ENCODE measurements at regions not wholly inside any gene's neighbourhood (a gene's known extent, or its start where the extent isn't known, plus 50 kb on each side); places are given as distances from the start of the nearest gene placed in this dataset.

DNA sequence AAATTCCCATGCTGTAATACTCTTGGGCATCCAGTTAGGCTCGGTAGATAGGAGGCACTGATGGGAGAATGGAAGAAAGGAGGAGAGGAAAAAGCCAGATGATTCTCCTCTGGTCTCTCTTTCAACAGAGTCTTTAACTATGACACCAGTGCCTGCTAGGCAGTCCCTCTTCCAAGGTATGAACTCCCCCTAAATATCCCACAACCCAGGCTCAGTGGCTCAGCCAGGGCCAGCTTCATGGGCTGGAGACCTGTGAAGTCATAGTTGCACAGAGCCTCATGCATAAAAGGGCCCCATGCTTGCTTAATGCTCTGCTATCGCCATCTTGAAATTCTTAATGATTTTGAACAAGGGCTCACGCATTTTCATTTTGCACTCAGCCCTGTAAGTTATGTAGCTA is 869.2 kb upstream of the GCFC2 start:
- DNase-seq (ENCODE audit: low read depth) = no peak

DNA sequence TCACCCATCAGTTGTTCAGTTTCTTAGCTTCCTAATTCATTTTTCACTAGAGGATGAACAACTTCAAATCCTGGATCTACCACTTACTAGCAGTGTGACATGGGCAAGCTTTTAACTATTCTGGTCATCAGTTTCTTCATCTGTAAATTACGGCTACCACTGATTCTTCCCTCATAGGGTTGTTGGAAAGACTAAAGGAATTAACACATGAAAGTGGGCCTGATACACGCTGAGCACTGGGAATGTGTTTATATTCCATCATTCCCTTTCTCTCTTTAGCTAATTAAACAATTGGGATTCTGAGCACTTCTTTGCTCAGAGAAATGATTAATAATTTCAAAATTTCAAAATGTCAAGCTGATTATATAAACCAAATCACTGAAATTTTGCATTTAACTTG is 862.3 kb upstream of the GCFC2 start:
- no peak for DNase-seq (ENCODE audit: low read depth)

DNA sequence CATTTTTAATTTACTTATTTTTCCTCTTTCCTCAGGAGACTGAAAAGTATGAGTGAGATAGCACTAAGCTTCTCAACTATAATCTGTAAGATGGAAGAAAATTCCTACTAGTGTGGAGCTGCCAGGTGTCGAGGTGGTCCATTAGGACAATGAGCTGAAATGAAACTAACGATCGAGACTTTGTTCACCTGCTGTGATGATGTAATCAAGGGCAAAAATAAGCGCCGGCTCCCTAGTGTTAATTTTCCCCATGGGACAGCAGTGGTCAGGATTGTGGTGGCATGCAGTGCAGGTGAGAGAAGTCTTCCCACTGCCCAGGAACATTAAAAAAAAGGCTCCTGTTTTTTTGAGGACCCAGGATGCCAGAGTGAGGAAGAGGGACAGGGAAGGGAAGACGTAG is 859.1 kb upstream of the GCFC2 start:
- no peak for DNase-seq (ENCODE audit: low read depth)

DNA sequence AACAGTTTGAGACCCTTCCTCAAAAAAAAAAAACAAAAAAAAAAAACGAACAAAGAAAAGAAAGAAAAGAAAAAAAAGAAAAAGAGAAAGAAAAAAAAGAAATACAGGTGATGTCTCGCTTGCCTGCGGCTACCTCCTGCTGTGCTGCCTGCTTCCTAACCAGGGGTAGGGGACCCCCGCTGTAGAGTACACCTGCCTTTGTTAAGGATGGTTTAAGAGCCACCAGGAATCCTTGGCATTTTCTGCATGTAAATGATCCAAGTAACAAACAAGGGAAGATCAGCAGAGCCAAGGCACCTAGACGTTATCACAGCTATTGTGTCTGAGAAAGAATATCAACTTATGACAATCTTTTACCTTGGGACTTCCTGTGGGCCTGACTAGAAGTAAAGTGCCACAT is 856.8 kb upstream of the GCFC2 start:
- DNase-seq (ENCODE audit: low read depth) = no peak

DNA sequence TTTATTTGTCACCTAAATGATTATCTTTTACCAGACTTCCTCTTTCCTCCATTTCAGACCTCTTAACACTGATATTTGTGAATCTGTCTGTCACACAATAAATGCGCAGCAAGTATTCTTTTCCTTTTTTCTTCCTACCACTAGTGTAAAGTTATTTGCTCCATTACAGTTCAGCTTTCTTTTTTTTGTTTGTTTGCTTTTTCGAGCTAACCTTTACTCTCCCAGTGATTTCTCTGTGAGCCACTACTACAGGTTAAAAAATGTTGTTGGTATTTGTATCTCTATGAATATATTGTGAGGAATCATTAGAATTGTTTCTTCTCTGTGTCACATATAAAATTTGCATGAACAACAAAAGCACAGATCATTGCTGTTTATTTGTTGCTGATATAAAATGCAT is 854.0 kb upstream of the GCFC2 start:
- no peak for DNase-seq (ENCODE audit: low read depth)

DNA sequence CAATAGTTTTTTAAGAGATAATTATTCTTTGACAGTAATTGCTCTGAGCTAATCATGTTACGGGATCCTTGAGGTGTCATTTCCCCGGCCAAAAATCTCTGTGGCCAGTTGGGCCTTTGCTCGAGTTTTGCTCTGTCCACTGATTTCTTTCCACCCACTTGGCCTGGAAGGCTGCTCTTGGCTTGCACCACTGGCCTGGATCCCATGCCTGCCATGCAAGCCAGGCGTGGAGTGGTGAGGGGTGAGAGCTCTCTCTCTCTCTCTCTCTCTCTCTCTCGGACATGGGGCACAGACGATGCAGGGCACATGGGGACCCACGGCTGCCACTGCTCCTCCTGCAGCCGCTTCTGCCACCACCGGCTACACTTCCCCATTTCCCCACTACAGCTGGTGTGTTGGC is 853.0 kb upstream of the GCFC2 start:
- no peak for DNase-seq (ENCODE audit: low read depth)

DNA sequence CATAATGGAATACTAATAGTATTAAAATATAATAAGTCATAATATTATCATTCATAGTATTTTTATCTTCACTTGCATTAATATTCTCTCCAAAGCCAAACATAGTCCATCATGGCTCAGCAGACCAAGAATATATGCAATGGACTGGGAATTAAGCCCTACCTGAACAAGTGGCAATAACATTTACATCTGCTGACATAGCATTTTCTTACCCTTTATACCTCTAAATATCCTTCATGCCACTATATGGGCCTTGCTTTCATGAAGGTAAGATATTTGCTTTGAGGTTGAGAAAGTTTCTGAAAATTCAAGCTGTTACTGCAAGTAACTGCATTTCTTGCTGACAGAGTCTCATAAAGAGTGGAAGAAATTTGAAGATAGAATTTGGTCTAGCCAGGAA is 847.4 kb upstream of the GCFC2 start:
- no peak for DNase-seq (ENCODE audit: low read depth)

DNA sequence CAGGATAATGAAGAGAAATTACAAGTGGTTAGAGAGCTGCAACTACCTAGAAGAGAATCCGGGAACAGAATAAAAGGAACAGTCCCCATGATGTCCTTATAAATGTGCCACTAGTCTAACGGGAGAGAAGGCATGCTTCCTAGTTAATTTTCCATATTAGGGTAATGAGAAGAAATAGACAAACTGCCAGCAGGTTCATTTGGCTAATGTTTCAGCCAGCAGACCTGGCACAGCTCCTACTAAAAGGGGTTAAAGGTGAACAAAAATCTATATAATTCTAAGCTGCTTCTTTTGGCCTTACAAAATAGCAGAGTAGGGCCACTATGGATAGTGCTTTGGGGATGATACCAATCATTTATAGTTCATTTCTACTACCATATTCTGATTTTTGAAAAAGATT is 845.3 kb upstream of the GCFC2 start:
- no peak for DNase-seq (ENCODE audit: low read depth)

DNA sequence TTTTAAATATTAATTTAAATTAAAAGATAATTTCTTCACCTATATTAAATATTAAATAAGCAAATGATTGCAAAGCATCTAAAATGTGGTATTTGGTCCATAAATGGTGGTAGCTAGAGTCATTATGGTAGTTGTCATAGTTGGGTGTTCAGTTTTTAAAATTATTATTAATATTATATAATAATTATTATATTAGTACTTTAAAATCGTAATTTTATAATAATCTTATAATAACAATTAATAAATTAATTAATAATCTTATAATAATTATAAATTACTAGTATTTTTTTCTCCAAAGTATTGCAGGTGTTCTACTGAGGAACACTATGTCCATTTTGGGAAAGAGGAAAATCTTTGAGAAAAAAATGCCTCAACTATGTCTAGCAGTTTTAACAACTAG is 835.5 kb upstream of the GCFC2 start:
- no peak for DNase-seq (ENCODE audit: low read depth)

DNA sequence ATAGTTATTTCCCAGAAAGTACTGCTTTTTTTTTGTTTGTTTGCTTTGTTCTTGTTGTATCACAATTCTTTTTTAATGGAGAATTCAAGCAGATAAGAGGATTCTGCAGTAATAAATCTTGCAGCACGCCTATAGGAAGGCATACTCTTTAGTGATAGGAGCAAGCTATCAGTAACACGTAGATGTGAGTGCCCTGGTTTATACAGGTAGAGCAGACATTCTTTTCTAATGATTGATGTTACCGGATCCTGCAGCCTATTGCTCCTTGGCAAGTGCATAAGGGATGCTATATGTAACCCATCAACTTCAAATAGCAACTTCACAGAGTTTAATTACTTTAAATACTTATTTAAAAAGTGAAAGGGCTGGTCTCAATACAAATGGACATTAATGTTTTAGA is 834.2 kb upstream of the GCFC2 start:
- no peak for DNase-seq (ENCODE audit: low read depth)

DNA sequence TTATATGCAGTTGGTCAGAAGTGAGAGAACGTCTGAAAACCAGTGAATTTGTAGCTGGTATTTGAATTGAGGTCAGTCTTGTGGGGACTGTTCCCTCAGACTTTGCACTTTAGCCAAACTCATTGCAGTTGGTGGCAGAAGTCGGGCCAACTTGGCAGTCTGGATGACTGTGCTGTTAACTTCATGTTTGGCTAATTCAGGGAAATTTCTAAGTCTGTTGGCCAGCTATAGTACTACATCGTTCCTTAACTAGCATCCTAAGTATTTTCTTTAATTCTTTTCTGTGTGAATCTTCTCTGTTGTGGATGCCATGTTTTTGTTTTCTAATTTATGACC is 806.8 kb upstream of the GCFC2 start:
- DNase-seq (ENCODE audit: low read depth) = no peak

DNA sequence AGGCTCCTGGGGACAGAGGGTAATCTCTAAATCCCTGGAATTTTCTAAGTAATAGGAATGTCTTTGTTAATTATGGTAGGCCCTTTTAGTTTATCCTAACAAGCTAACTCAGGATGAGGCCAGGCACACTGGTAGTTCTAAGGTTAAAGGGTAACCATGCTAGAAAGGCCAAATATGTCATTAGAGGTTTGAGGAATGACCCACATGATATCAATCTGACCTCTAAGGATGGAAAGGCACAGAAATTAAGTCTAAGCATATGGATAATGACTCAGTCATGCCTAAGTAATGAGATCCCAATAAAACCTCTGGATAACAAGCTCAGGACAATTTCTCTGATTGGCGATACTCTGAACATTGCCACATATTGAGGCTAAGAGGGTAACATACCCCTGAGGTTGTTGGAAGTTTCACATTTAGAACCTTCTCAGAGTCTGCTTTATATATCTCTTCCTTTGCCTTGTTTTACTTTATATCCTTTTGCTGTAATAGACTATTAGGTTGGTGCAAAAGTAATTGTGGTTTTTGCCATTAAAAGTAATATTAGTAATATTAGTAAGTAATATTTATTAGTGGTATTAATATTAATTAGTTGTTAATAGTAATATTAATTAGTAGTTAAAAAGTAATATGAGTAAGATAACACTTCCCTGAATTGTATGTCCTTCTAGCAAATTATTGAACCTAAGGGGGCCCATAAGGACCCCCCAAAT is 806.3 kb upstream of the GCFC2 start:
- no peak for DNase-seq (ENCODE audit: low read depth)

DNA sequence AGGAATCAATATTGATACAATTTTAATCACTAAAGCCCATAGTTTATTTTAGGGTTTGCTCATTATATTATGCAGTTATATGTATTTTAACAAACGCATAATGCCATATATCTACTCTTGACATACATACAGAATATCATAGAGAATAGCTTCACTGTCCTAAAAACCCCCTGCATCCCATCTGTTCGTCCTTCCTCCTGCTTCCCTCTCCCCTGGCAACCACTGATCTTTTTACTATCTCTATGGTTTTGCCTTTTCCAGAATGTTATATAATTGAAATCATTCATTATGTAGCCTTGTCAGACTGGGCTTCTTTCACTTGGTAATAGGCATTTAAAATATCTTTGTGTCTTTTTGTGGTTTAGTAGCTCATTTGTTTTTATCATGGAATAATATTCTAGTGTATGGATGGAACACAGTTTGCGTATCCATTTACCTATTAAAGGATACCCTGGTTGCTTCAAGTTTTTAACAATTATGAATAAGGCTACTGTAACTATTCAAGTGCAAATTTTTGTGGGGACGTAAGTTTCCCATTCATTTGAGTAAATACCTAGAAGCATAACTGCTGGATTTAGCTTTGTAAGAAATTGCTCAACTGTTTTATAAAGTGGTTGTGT is 801.6 kb upstream of the GCFC2 start:
- DNase-seq (ENCODE audit: low read depth) = no peak

DNA sequence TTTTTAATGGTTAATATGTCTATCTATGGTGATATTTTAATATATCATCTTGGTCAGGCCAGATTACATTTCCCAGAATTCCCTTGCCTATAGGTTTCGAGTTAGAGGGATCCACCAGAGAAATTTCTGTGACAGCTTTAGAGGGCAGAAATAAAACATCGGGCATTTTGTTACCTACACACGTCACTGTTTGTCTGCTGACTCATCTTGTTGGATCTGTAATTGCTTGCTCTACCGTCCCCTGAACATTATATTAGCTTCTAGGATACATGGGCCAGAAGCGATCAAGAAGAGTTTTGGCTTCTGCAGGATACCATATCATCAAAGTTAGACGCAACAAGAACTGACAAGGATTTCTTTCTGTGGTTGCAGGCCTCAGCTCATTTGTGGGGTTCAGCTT is 795.8 kb upstream of the GCFC2 start:
- DNase-seq (ENCODE audit: low read depth) = no peak

DNA sequence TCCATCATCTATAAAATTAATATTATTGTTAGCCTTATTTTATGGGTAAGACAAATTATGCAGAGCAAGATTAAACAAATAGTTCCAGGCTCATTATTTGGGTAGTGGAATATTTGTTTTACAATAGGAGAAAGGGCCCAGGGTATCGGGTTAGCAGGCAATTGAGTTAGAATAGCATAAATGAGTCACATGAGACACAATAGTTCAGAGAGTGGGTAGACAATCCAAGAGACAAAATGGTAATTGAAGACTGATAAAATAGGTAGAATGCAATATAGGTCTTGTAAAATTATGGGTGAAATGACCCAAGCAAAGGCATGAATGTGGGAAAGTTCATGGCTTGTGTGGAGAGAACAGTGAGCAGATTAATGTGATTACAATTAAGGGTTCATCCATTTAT is 790.9 kb upstream of the GCFC2 start:
- DNase-seq (ENCODE audit: low read depth) = no peak

DNA sequence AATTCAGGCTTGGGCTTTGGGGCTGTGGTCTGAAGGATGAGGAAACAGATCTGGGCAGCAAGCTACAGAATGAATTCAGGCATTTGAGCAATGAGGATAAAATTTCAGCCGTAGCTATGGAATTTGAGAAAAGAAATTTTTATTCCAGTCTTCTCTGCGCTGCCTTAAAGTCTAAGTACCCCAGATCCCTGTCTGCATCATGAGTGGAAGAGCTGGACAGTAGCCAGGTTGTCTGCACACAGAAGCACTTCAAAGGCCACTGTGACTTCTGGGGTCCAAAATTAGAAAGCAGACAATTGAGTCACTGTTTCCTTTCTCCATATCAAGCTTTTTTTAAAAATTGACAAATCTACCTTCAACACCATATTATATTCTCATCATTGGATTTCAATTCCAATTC is 787.6 kb upstream of the GCFC2 start:
- DNase-seq (ENCODE audit: low read depth) = no peak

DNA sequence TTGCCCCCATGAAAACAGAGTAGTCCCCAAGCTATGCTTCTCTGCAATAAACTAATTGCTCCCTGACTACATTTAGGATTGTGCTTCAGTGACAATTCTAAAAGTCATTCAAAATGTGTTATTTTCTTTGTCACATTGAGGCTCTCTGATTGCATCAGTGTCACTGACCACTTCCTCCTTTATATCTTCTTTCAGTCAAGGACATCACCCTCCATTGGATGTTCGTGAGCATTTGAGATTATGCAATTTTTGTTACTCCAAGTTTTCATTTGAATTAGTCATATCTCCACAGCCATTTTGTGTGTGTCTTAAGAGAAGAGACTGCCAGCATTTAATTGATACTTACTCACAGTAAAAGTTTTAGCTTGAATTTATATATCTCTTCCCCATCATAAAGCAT is 780.8 kb upstream of the GCFC2 start:
- no peak for DNase-seq (ENCODE audit: low read depth)

DNA sequence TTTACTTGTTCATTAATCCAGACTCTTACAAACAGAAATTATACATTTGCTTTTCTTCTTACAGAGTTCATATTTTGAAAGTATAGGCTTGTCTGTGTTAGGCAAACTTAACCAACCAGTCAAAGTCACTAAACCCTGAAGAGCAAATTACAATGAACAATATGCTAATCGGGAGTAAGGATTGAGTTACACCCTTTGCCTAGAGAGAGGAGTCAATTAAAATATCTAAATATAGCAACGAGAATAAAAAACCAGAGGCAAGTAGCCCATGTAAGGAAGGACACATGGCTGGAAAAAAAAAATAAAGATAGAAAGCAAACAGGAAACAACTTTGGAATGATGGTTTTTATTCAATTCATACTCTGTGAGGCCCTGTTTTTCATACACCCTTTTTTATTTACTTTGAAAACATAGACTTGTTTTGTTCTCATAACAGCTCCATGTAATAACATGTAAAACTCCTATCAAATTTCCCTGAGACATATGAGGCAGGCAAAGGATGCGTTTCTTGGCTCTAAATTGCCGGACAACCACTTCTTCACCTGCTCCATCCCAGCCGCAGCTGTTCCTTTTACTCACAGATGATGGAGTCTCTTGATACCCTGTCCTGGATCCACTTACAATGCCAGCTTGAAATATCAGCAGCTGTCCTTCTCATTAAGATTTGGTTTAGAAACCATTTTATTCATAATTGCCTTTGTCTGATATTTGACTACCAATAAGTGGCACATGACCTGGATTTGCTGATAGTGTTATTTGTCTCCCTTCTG is 767.7 kb upstream of the GCFC2 start:
- DNase-seq (ENCODE audit: low read depth) = no peak

DNA sequence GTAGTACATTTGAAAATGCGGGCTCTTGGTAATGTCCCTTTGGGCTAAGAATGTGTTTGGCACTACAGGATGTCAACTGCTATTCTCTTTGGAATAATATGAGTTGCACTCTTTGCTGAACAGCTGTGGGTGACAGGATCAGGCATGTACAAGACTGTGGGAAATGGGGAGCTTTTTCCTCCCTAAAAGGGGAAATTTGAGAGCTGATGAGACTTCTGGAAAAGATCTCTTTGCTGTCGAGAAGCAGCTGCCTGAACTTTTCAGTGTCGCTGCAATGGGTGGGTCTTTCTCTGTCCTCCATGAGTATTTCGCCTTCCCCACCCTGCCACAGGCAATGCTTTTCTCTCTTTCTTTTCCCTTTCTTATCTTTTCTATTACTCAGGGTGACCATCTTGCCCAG is 762.2 kb upstream of the GCFC2 start:
- DNase-seq (ENCODE audit: low read depth) = no peak

DNA sequence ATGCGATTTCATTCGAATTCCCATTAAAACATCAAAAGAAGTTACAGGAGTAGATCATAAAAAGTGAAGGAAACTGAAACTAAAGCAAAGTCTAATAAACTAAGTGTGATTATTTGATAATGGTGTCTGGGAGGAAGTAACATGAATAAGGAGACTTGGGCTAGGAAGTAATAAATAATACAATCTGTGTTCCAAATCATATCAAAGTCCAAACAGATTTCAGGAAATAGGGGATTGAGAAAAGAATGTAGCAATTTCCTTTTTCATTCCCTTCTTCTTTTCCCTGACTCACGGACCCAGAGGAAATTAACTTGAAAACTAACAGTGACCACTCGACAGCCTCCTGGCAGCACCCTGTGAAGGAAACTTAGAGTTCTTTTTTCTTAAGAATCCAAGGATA is 758.4 kb upstream of the GCFC2 start:
- no peak for DNase-seq (ENCODE audit: low read depth)

DNA sequence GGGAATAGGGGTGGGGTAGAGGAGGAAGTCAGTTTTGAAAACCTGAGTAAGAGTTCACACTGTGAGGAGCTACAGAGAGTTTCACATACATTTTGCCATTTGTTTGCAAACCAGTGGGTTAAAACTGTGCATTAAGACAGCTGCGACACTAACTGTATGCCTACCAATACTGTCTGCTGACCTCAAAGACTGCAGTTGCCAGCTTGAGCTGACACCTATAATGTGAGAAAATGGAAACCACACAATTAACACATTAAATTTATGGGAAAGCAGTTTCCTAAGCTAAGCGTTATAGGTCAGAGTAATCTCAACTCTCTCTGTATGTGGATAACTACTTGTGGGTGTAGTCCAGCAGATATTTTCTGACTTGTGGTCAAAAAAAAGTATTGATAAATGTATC is 756.6 kb upstream of the GCFC2 start:
- no peak for DNase-seq (ENCODE audit: low read depth)

DNA sequence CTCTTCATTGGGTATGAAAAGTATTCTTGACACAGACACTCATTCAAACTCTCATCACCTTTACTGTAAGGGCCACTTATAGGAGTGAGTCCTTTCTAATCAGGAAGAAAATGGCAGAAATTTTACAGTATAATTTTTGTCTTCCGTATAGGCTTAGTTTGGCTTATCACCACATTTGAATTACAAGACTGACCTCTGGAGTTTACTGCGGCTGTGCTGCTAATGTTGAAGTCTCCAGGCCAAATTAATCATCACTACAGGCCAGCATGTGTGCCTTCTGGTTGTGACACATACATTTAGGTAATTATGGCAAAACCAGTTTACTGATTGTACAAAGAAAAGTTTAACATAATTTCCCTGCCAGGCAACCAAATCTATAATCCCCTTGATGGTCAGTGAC is 753.6 kb upstream of the GCFC2 start:
- DNase-seq (ENCODE audit: low read depth) = no peak

DNA sequence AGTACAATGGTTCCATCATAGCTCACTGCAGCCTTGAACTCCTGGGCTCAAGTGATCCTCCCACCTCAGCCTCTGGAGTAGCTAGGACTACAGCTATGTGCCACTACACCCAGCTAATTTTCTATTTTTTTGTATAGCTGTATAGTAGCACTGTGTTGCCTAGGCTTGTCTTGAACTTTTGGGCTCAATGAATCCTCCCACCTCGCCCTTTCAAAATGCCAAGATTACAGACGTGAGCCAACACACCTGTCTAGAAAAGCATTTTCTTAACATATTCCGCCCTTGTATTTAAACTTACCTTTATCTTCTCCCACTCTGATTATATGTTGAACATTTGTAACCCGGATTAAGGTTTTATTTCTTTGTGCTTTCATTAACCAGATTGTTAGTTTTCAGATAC is 750.7 kb upstream of the GCFC2 start:
- DNase-seq (ENCODE audit: low read depth) = no peak

DNA sequence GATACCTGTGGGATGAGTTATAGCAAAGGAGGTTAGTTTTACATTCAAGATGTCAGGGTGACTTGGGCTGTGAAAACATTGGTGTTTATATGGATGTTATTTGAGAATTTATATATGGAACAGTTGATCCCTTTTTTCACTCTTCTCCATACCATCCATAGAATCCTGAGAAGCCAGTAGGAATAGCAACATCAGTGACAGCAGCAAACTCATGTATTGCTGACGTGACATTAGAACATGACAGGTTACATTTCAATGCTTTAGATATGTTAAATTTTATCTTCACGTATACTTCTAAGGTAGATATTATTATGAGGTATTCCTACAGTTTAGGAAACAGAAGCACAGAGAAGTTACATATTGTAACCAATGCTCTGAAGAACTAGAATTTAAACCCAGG is 745.2 kb upstream of the GCFC2 start:
- DNase-seq (ENCODE audit: low read depth) = no peak
